Activated T-cell treated with anti-CD3 and anti-CD28 coated beads for 4 hours (primary cell): ENCODE measurements at regions not wholly inside any gene's neighbourhood (a gene's known extent, or its start where the extent isn't known, plus 50 kb on each side); places are given as distances from the start of the nearest gene placed in this dataset.
"Not testable (repeated sequence)": the region's sequence is repeated elsewhere in the genome, so short reads cannot be mapped to it uniquely, and the experiment has no call there.

Experiments used
- DNase-seq: peaks from one replicate; pipeline ENCODE4 v3.0.0-alpha.2; 2020

DNA sequence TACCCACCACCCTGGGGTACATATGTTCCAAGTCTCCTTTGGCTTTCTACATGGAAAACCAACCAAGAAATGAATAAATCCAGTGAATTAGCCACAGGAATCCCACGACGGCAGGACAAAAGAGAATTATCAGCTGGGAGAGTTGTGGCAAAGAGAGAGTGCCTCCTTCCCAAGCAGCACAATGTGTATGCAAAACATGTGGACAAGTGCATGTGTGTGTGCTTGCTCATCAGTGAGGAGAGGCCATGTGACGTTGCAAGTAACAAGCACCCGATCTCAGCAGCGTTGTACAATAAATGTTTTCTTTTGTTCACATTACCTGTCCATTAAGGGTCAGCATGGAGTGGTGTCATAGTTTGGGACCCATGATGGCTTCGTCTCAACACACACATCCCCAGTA is 50.0 kb upstream of the EMX2 start:
- no peak for DNase-seq

DNA sequence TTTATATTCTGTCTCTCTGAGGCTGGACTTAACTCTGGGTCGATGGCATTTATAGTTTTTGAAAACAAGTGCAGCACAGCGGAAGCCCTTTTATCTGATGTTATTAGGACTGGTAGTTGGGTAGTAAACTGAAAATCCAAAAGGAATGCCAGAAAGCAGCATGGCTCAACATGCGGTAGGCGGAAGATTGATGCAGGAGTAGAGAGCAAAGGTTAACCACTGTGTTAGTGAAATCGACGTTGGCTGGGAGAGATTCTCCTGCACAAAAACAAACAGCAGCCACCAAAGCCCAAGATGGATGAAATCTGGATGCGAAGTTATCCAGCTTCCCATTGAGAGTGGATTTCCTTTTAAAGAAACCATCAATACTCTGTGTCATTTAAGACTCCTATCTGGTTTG is 54.5 kb upstream of the EMX2 start:
- DNase-seq: no peak

DNA sequence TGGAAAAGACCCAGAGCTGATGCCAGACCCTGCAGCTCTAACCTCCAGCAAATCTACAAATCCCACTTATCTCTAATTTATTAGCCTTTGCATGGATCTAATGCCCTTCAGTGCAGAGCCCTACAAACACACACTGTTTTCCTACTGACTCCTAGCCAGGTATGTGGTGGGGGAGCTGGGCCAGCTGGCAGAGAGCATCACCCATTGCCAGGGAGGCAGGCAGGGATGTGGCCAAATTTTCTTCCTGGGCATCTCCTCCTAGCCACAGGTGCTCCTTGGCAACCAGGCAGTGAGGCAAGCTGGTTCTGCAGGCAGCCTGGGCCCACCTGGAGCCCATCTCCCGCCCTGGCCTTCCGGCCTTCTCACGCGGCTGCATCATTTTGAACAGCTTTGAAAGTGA is 55.9 kb upstream of the EMX2 start:
- no peak for DNase-seq

- no peak for DNase-seq
Observed at GRCh38 chr10:117483056-117483590, 59.4 kb upstream of the EMX2 start.

DNA sequence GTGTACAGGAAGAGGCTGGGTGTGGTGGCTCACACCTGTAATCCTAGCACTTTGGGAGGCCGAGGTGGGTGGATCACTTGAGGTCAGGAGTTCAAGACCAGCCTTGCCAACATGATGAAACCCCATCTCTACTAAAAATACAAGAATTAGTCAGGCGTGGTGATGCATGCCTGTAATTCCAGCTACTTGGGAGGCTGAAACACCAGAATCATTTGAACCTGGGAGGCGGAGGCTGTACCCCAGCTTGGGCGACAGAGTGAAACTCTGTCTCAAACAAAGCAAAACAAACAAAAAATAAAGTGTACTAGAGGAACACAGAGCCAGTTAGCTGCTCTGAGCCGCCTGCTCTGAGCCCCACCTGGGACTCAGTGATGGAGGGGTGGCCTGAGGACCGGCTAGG is 61.5 kb upstream of the EMX2 start:
- DNase-seq: not testable (repeated sequence)

GRCh38 chr10:117480097-117480496 is 62.4 kb upstream of the EMX2 start:
- DNase-seq: no peak

- DNase-seq: no peak
Observed at GRCh38 chr10:117477961-117478670, 64.4 kb upstream of the EMX2 start.

DNA sequence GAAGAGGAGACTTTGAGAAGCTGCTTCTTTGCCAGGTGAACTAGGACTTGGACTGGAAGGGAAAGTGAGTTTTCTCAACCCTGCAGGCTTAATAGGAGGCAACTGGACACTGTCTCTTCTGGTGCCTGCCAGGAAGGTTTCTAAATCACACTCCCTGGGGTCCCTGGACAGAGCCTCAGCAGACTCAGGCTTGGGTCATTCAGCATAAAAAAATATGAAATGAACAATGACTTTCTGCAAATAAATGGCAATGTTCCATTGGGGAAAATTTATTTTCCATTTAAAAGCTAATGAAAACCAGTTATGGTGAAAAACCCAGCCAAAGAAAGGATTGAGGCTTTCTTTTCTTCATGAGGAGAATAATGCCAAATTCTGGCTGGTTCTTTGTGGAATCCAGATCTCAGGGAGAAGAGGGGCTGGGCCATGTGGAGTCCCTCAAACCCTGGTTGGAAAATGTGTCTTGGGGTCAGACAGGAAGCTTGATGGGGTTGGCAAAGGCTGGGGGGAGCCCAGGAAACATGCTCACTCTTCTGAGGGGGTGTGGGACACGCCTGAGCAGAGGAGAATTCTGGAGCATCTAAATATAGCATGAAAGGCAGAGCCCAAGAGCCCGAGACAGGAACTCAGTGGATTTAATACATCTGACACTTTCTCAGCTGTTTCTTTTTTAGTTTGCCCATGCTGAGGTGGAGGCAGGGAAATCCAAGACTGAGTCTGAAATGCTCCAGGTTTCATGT is 65.2 kb upstream of the EMX2 start:
- no peak for DNase-seq

DNA sequence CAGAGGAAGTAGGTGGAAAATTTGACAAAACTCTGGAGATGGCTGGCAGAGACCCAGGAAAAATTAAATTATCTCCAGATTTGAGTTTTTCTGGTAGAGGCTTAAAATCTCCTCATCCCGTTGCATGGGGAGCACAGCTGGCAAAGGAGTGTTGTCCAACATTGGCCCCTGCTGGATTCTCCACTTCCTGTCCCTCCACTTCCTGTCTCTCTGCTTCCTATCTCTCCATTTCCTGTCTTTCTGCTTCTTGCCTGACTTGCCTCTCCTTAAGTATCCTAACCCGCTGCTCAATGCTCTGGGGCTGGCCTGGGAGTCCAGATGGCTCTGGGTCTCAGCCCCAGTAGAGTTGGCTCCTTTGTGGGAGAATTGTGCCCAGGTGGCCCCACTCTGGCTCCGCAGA is 65.8 kb upstream of the EMX2 start:
- DNase-seq: no peak

- DNase-seq: no peak
Observed at GRCh38 chr10:117476281-117476680, 66.3 kb upstream of the EMX2 start.

DNA sequence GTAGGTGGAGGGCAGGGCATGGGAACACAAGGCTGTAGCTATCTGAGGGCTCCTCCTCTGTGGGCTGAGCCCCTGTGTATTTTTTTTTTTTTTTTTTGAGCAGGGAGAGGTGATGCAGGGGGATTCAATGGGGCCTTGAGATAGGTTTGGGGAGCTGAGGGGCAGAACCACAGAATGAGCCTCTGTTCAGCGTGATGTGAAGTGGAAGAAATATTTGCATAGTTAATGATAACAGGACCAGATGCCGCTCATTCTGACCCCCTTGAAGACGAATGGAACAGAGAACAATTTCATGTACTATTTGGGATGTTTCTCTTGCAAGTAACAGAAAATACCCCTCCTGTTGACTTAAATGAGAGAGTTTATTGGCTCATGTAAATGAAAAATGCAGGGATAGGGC is 69.7 kb upstream of the EMX2 start:
- DNase-seq: no peak

GRCh38 chr10:117471344-117471874 is 71.1 kb upstream of the EMX2 start:
- DNase-seq: no peak

GRCh38 chr10:117470733-117471132 is 71.8 kb upstream of the EMX2 start:
- no peak for DNase-seq

DNA sequence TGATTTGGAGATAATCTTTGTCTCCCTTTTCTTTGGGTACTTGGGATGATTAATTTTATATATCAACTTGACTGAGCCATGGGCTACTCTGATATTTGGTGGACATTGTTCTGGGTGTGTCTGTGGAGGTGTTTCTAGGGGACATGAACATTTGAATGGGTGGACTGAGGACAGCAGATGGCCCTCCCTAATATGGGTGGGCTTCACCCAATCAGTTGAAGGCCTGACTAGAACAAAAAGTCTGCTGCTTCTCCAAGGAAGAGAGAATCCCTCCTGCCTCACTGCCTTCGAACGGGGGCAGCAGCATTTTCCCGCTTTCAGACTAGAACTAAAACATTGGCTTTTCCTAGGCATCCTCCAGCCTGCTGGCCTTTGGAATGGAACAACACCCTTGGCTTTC is 73.9 kb upstream of the EMX2 start:
- DNase-seq: no peak

DNA sequence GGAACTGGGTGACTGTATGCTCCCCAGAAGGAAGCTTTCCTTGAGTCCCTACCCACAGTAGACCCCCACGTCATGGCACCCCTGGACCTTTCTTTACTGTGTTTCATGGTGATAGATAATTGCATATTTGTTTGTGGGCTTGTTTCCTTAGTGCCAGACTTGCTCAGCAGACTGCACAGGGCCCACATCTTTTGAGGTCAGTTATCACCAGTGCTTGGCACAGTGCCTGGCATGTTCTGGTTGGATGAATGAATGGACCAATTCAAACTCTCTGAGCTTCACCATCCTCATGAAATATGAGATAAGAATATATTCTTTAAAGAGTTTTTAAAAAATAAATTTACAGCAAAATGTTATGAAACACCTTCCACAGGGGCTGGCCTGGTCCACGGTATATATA is 78.4 kb upstream of the EMX2 start:
- no peak for DNase-seq

DNA sequence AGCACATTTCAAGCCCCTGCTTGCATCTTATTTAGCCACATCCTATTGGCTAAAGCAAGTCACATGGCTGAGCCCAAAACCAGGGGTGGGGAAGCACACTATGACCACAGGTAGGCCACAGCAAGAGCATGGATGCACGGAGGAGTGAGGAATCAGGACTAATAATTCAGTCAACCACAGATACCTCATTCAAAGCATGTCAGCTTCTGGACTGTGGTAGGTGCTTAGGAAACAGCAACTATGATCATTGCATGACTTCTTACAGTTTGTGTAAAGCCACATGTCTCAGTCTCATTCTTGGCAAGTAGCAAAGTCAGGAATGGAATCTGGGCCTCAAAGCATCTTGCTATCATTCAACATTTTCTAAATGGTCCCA is 79.0 kb upstream of the EMX2 start:
- no peak for DNase-seq

DNA sequence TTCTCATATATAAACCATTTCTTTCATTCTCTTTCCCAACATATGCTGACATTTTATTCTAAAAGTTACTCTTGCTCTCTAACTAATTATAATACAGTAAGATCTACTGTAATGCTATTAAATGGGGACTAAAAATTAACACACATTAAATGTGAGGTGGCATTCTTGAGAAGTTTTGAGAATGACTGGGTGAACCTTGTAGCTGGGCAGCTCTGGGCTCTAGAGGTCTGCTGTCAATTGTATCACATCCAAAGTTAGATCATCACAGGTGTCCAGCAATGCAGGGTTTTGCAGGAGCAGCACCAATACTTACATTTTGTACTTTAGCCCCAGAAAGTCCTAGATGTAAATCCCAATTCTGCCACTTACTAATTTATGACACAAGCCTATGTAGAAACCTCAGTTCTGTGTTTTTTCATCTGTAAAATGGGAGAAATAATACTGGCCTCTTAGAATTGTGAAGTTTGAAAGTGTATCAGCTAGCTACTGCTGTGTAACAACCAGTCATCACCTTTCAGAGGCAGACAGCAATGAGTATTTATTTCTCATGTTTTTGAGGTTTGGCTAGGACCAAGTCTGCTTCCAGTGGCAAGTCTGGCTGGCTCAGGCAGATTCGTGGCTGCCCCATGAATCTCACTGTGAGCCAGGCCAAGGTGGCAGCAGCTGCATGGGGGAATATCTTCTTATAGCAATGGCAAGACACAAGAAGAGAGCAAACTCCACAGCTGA is 79.6 kb upstream of the EMX2 start:
- no peak for DNase-seq

GRCh38 chr10:117462424-117462792 is 80.1 kb upstream of the EMX2 start:
- no peak for DNase-seq

- no peak for DNase-seq
Observed at GRCh38 chr10:117461766-117462423, 80.7 kb upstream of the EMX2 start.

GRCh38 chr10:117460846-117461765 is 81.4 kb upstream of the EMX2 start:
- DNase-seq: no peak

- DNase-seq: no peak
Observed at GRCh38 chr10:117458571-117458970, 83.3 kb upstream of the PDZD8 start.

DNA sequence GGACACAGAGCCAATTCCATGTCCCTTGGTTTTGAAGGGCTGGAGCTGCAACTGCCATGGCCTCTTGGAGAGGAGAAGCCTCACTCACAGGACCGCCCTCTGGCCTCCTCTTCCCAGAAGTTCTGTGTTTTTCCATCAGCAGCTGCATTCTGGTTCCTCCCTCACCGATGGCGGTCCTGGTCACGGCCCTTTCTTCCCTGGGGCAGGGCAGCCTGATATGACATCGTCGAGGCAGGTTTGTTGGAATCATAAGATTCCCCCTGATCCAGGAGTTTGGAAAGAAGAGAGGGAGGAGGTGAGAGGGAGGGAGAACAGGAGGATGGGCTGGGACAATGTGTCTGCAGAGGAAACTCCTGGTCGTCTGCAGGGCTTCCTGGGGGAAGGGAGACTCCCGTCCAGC is 82.7 kb upstream of the PDZD8 start:
- no peak for DNase-seq
